ENCODE measurements at regions not wholly inside any gene's neighbourhood (a gene's known extent, or its start where the extent isn't known, plus 50 kb on each side); places are given as distances from the start of the nearest gene placed in this dataset.
"Not testable (repeated sequence)": the region's sequence is repeated elsewhere in the genome, so short reads cannot be mapped to it uniquely, and the experiment has no call there.

GRCh38 chr2:870426-870825, 80.2 kb upstream of the SNTG2 start:
- H3K4me1 Mint-ChIP-seq: peaks cover 9% of the 10 kb centered on the region
- no peaks in the 10 kb centered on the region for H3K36me3 Mint-ChIP-seq (ENCODE audit: low read depth)
- H3K4me3 Mint-ChIP-seq: no peak overlapping the region
- ATAC-seq (replicated peaks): no peak
- H3K27me3 Mint-ChIP-seq: peaks cover 7% of the 10 kb centered on the region
- no peak overlapping the region for H3K27ac Mint-ChIP-seq
- no peaks in the 10 kb centered on the region for H3K9me3 Mint-ChIP-seq

- no peak overlapping the region for H3K27ac Mint-ChIP-seq
- peak overlapping the region; percentile 67 for H3K4me3 Mint-ChIP-seq
- peaks cover 7% of the 10 kb centered on the region for H3K27me3 Mint-ChIP-seq
- H3K9me3 Mint-ChIP-seq: no peaks in the 10 kb centered on the region
- ATAC-seq (replicated peaks): no peak
- no peaks in the 10 kb centered on the region for H3K36me3 Mint-ChIP-seq (ENCODE audit: low read depth)
- H3K4me1 Mint-ChIP-seq: peaks cover 9% of the 10 kb centered on the region
Observed at GRCh38 chr2:869894-870293, 80.8 kb upstream of the SNTG2 start.

- Mint-ChIP-seq H3K27me3 (peaks cover 7% of the 10 kb centered on the region), H3K4me3 (peak overlapping the region; percentile 67)
- ATAC-seq (replicated peaks): no peak
Observed at GRCh38 chr2:869357-869871, 81.2 kb upstream of the SNTG2 start.

GRCh38 chr2:868857-869256, 81.8 kb upstream of the SNTG2 start:
- not testable (repeated sequence) for ATAC-seq (replicated peaks); H3K36me3 Mint-ChIP-seq (ENCODE audit: low read depth)

More at GRCh38 chr2:869357-869871, 81.2 kb upstream of the SNTG2 start:
- no peaks in the 10 kb centered on the region for H3K36me3 Mint-ChIP-seq (ENCODE audit: low read depth)
- H3K9me3 Mint-ChIP-seq: no peaks in the 10 kb centered on the region
- peaks cover 9% of the 10 kb centered on the region for H3K4me1 Mint-ChIP-seq
- H3K27ac Mint-ChIP-seq: no peak overlapping the region

GRCh38 chr2:867296-867695, 83.4 kb upstream of the SNTG2 start:
- peaks cover 7% of the 10 kb centered on the region for H3K27me3 Mint-ChIP-seq
- H3K9me3 Mint-ChIP-seq: no peaks in the 10 kb centered on the region
- H3K4me1 Mint-ChIP-seq: peaks cover 9% of the 10 kb centered on the region
- ATAC-seq (replicated peaks): no peak
- peak overlapping the region; percentile 36 for H3K4me3 Mint-ChIP-seq
- no peak overlapping the region for H3K27ac Mint-ChIP-seq
- H3K36me3 Mint-ChIP-seq (ENCODE audit: low read depth): no peaks in the 10 kb centered on the region

More at GRCh38 chr2:868857-869256, 81.8 kb upstream of the SNTG2 start:
- peak overlapping the region; percentile 67 for H3K4me3 Mint-ChIP-seq
- H3K4me1 Mint-ChIP-seq, H3K9me3 Mint-ChIP-seq, H3K27me3 Mint-ChIP-seq, H3K27ac Mint-ChIP-seq: not testable (repeated sequence)

GRCh38 chr2:866887-867286, 83.8 kb upstream of the SNTG2 start:
- no peak for ATAC-seq (replicated peaks)
- Mint-ChIP-seq H3K4me3 (no peak overlapping the region), H3K4me1 (peaks cover 9% of the 10 kb centered on the region), H3K9me3 (no peaks in the 10 kb centered on the region), H3K36me3 (ENCODE audit: low read depth) (no peaks in the 10 kb centered on the region), H3K27me3 (peaks cover 7% of the 10 kb centered on the region), H3K27ac (no peak overlapping the region)

- H3K9me3 Mint-ChIP-seq: no peaks in the 10 kb centered on the region
- no peak for ATAC-seq (replicated peaks)
- no peaks in the 10 kb centered on the region for H3K36me3 Mint-ChIP-seq (ENCODE audit: low read depth)
- peaks cover 9% of the 10 kb centered on the region for H3K4me1 Mint-ChIP-seq
- no peak overlapping the region for H3K4me3 Mint-ChIP-seq
- H3K27me3 Mint-ChIP-seq: peaks cover 2% of the 10 kb centered on the region
- H3K27ac Mint-ChIP-seq: no peak overlapping the region
Observed at GRCh38 chr2:866009-866680, 84.5 kb upstream of the SNTG2 start.

GRCh38 chr2:864501-865106, 86.0 kb upstream of the SNTG2 start:
- no peaks in the 10 kb centered on the region for H3K36me3 Mint-ChIP-seq (ENCODE audit: low read depth)
- no peak overlapping the region for H3K4me3 Mint-ChIP-seq
- no peaks in the 10 kb centered on the region for H3K27me3 Mint-ChIP-seq
- no peak for ATAC-seq (replicated peaks)
- no peaks in the 10 kb centered on the region for H3K9me3 Mint-ChIP-seq
- H3K27ac Mint-ChIP-seq: no peak overlapping the region
- peaks cover 9% of the 10 kb centered on the region for H3K4me1 Mint-ChIP-seq

GRCh38 chr2:863732-864450, 86.8 kb upstream of the SNTG2 start:
- H3K27ac Mint-ChIP-seq: no peak overlapping the region
- peaks cover 9% of the 10 kb centered on the region for H3K4me1 Mint-ChIP-seq
- no peak for ATAC-seq (replicated peaks)
- H3K27me3 Mint-ChIP-seq: no peaks in the 10 kb centered on the region
- H3K9me3 Mint-ChIP-seq: no peaks in the 10 kb centered on the region
- H3K4me3 Mint-ChIP-seq: no peak overlapping the region
- H3K36me3 Mint-ChIP-seq (ENCODE audit: low read depth): no peaks in the 10 kb centered on the region

GRCh38 chr2:862731-863466, 87.8 kb upstream of the SNTG2 start:
- H3K27ac Mint-ChIP-seq: no peak overlapping the region
- H3K9me3 Mint-ChIP-seq: no peaks in the 10 kb centered on the region
- no peak for ATAC-seq (replicated peaks)
- no peak overlapping the region for H3K4me3 Mint-ChIP-seq
- no peaks in the 10 kb centered on the region for H3K27me3 Mint-ChIP-seq
- H3K36me3 Mint-ChIP-seq (ENCODE audit: low read depth): no peaks in the 10 kb centered on the region
- H3K4me1 Mint-ChIP-seq: peaks cover 9% of the 10 kb centered on the region

- Mint-ChIP-seq H3K27me3 (no peaks in the 10 kb centered on the region), H3K9me3 (no peaks in the 10 kb centered on the region), H3K36me3 (ENCODE audit: low read depth) (no peaks in the 10 kb centered on the region), H3K27ac (no peak overlapping the region), H3K4me3 (no peak overlapping the region), H3K4me1 (peaks cover 9% of the 10 kb centered on the region)
- no peak for ATAC-seq (replicated peaks)
Observed at GRCh38 chr2:862355-862687, 88.3 kb upstream of the SNTG2 start.

- Mint-ChIP-seq H3K27ac (no peak overlapping the region), H3K27me3 (no peaks in the 10 kb centered on the region), H3K36me3 (ENCODE audit: low read depth) (no peaks in the 10 kb centered on the region), H3K9me3 (no peaks in the 10 kb centered on the region), H3K4me1 (peaks cover 7% of the 10 kb centered on the region), H3K4me3 (no peak overlapping the region)
- no peak for ATAC-seq (replicated peaks)
Observed at GRCh38 chr2:861655-862354, 88.8 kb upstream of the SNTG2 start.

GRCh38 chr2:860259-860855, 90.3 kb upstream of the SNTG2 start:
- Mint-ChIP-seq H3K36me3 (ENCODE audit: low read depth) (no peaks in the 10 kb centered on the region), H3K9me3 (peaks cover 4% of the 10 kb centered on the region), H3K27ac (no peak overlapping the region), H3K27me3 (no peaks in the 10 kb centered on the region), H3K4me1 (peaks cover 5% of the 10 kb centered on the region), H3K4me3 (no peak overlapping the region)
- ATAC-seq (replicated peaks): peak; percentile 29

GRCh38 chr2:858646-859045, 92.0 kb upstream of the SNTG2 start:
- H3K27ac Mint-ChIP-seq: no peak overlapping the region
- peaks cover 10% of the 10 kb centered on the region for H3K4me1 Mint-ChIP-seq
- no peak overlapping the region for H3K4me3 Mint-ChIP-seq
- peaks cover 12% of the 10 kb centered on the region for H3K9me3 Mint-ChIP-seq
- H3K27me3 Mint-ChIP-seq: no peaks in the 10 kb centered on the region
- no peaks in the 10 kb centered on the region for H3K36me3 Mint-ChIP-seq (ENCODE audit: low read depth)
- ATAC-seq (replicated peaks): no peak

Measured in activated T-helper 17 cell treated with anti-CD3 and anti-CD28 coated beads, Interleukin-2, amount 50 U/mL, for 72 hours (primary cell).